ENCODE measurements at regions not wholly inside any gene's neighbourhood (a gene's known extent, or its start where the extent isn't known, plus 50 kb on each side); places are given as distances from the start of the nearest gene placed in this dataset.

GRCh38 chr7:80991654-80992053 lies 72.8 kb upstream of the SEMA3C start:
- 86 to 92% methylated on average over 5 of the region's 5 CpGs for WGBS, 2 donors
- H3K27ac ChIP-seq = no peak overlapping the region
- no peaks in the 10 kb centered on the region for H3K9me3 ChIP-seq
- no peak overlapping the region for H3K4me3 ChIP-seq
- intact Hi-C loops (cut with DNase I) = no loop called here
- no peaks in the 10 kb centered on the region for H3K36me3 ChIP-seq
- no peaks in the 10 kb centered on the region for H3K27me3 ChIP-seq
- TF ChIP-seq, protein P1, sequence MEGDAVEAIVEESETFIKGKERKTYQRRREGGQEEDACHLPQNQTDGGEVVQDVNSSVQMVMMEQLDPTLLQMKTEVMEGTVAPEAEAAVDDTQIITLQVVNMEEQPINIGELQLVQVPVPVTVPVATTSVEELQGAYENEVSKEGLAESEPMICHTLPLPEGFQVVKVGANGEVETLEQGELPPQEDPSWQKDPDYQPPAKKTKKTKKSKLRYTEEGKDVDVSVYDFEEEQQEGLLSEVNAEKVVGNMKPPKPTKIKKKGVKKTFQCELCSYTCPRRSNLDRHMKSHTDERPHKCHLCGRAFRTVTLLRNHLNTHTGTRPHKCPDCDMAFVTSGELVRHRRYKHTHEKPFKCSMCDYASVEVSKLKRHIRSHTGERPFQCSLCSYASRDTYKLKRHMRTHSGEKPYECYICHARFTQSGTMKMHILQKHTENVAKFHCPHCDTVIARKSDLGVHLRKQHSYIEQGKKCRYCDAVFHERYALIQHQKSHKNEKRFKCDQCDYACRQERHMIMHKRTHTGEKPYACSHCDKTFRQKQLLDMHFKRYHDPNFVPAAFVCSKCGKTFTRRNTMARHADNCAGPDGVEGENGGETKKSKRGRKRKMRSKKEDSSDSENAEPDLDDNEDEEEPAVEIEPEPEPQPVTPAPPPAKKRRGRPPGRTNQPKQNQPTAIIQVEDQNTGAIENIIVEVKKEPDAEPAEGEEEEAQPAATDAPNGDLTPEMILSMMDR (IDR thresholded peaks at IDR 0.05) = no peak
- ATAC-seq = no peak
- no peak for DNase-seq
- no peaks in the 10 kb centered on the region for H3K4me1 ChIP-seq

DNA sequence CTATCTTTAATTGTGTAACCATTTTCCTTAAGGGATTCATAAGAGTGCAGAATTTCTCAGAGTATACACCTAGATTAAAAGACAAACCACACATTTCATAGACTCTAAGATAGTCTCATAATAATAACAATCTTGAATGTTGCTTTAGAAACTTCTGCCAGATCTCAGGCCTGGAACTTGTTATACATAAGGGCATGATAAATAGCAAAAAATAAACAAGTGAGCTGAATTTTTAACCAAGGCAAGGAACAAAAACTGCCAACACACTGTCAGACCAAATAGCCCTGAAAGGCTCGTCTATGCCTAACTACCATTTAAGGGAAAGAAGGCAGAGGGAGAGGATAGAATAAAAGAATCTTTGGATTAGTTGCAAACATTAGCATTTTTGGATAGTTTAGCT lies 65.8 kb upstream of the SEMA3C start:
- Histone ChIP-seq H3K27ac (no peak overlapping the region), H3K36me3 (no peaks in the 10 kb centered on the region), H3K4me1 (no peaks in the 10 kb centered on the region), H3K4me3 (no peak overlapping the region), H3K9me3 (peaks cover 0 to 8% (median 0%) of the 10 kb centered on the region in 11 donors), H3K27me3 (no peaks in the 10 kb centered on the region)
- ATAC-seq = no peak
- DNase-seq = no peak
- intact Hi-C loops (cut with DNase I) = loop anchor here in 2 of 10 donors (2.0 to 10.0 kb wide), 2 partner anchors 58 to 60 kb away; no protein-coding TSS in a partner anchor
- WGBS, 2 donors = 59 to 64% methylated on average over 1 of the region's 1 CpG
- TF ChIP-seq, protein P1 (IDR thresholded peaks at IDR 0.05) = no peak

GRCh38 chr7:80981405-80981804 lies 62.6 kb upstream of the SEMA3C start:
- TF ChIP-seq, protein P1 (IDR thresholded peaks at IDR 0.05) = no peak
- no peaks in the 10 kb centered on the region for H3K27me3 ChIP-seq
- DNase-seq = no peak
- H3K4me1 ChIP-seq = no peaks in the 10 kb centered on the region
- H3K4me3 ChIP-seq = no peak overlapping the region
- intact Hi-C loops (cut with DNase I) = loop anchor here in 1 of 10 donors (10.0 kb wide), 1 partner anchor 63 kb away; no protein-coding TSS in a partner anchor
- H3K27ac ChIP-seq = no peak overlapping the region
- H3K9me3 ChIP-seq = peaks cover 0 to 33% (median 0%) of the 10 kb centered on the region in 11 donors
- no peaks in the 10 kb centered on the region for H3K36me3 ChIP-seq
- no peak for ATAC-seq
- WGBS, 2 donors = 68 to 76% methylated on average over 3 of the region's 3 CpGs

GRCh38 chr7:80977751-80978150 lies 58.9 kb upstream of the SEMA3C start:
- DNase-seq (no peak), ATAC-seq (no peak)
- TF ChIP-seq, protein P1 (IDR thresholded peaks at IDR 0.05) = no peak
- Histone ChIP-seq H3K4me1 (no peaks in the 10 kb centered on the region), H3K4me3 (no peak overlapping the region), H3K36me3 (no peaks in the 10 kb centered on the region), H3K9me3 (peaks cover 0 to 41% (median 0%) of the 10 kb centered on the region in 11 donors), H3K27ac (no peak overlapping the region), H3K27me3 (no peaks in the 10 kb centered on the region)
- WGBS, 2 donors = 52 to 67% methylated on average over 1 of the region's 1 CpG
- intact Hi-C loops (cut with DNase I) = no loop called here

Measured in heart right ventricle (tissue), 16 donors.